Ovary (tissue), 3 donors: ENCODE measurements at regions not wholly inside any gene's neighbourhood (a gene's known extent, or its start where the extent isn't known, plus 50 kb on each side); places are given as distances from the start of the nearest gene placed in this dataset.

ENCODE experiments used
- CTCF ChIP-seq, 3 donors: fragments of 450-650 bp in 2 of 3; fragments of 200-600 bp in 1 of 3; IDR thresholded peaks; one replicate each; pipeline versions ENCODE4 v1.5.1 to v1.8.0; 2016 to 2022; ENCODE audit warnings: antibody characterized with exemption in 3 of 3, mild to moderate bottlenecking in 1 of 3
- EP300 ChIP-seq: sonication (generic); formaldehyde crosslinking; IDR thresholded peaks from one replicate; pipeline ENCODE4 v1.6.1; 2017; ENCODE audit warnings: antibody characterized with exemption
- POLR2A ChIP-seq: fragments of 450-650 bp; IDR thresholded peaks from one replicate; pipeline ENCODE4 v1.6.1; 2017; ENCODE audit warnings: antibody characterized with exemption, mild to moderate bottlenecking, moderate library complexity
- donor health status: DM: no; HTN: no; CAD: no.

DNA sequence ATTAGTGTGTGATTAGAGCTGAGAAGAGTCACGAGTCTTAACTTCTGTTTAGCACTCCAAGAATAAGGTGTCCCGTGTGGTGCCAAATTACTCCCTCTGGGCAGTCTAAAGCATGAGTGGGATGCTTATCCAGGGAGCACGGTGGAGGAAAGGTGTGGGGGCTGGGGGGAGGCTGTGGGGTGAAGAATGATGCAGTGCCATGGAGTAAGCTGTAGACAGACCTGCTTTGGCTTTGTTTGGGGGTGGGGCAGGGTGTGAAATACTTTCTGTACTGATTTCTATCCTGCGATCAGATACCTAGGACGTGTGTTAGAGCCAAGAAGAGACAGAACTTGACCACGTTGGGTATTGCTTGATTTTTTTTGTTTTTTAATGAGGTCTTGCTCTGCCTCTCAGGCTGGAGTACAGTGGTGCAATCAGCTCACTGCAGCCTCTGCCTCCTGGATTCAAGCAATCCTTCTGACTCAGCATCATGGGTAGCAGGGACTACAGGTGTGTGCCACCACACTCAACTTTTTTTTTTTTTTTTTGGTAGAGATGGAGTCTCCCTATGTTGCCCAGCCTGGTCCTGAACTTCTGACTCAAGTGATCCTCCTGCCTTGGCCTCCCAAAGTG, 232.8 kb downstream of the MAN2A1 start:
- no peak for TF ChIP-seq CTCF (IDR thresholded peaks at IDR 0.05)
- no peak for TF ChIP-seq EP300
- no peak for TF ChIP-seq POLR2A
